ENCODE measurements at regions not wholly inside any gene's neighbourhood (a gene's known extent, or its start where the extent isn't known, plus 50 kb on each side); places are given as distances from the start of the nearest gene placed in this dataset.

GRCh38 chr9:17060450-17060849 lies 74.4 kb upstream of the CNTLN start:
- Histone ChIP-seq H3K4me1 (ENCODE audit: insufficient read depth, low read length) (peaks cover 4% of the 10 kb centered on the region), H3K79me2 (ENCODE audit: insufficient read depth, low read length) (no peaks in the 10 kb centered on the region), H3K9me3 (ENCODE audit: low read depth, low read length) (no peaks in the 10 kb centered on the region), H3K27me3 (ENCODE audit: insufficient read depth, low read length) (no peaks in the 10 kb centered on the region), H3K4me2 (ENCODE audit: insufficient read depth, low read length) (no peak overlapping the region), H4K20me1 (ENCODE audit: insufficient read depth, low read length) (no peaks in the 10 kb centered on the region), H3K4me3 (ENCODE audit: insufficient read depth, low read length) (no peak overlapping the region), H2AFZ (ENCODE audit: low read length) (no peak overlapping the region), H3K27ac (ENCODE audit: low read depth, low read length) (no peak overlapping the region), H3K36me3 (ENCODE audit: insufficient read depth, low read length) (no peaks in the 10 kb centered on the region)
- DNase-seq (ENCODE audit: insufficient read length, low spot score, missing footprints), result no peak
- no peak for TF ChIP-seq CTCF (IDR thresholded peaks at IDR 0.05; ENCODE audit: extremely low read depth, low read depth, low read length)

GRCh38 chr9:17059465-17059864 lies 75.4 kb upstream of the CNTLN start:
- TF ChIP-seq CTCF (IDR thresholded peaks at IDR 0.05; ENCODE audit: extremely low read depth, low read depth, low read length), result no peak
- H3K36me3 ChIP-seq (ENCODE audit: insufficient read depth, low read length), result no peaks in the 10 kb centered on the region
- no peak overlapping the region for H3K4me2 ChIP-seq (ENCODE audit: insufficient read depth, low read length)
- H3K9me3 ChIP-seq (ENCODE audit: low read depth, low read length), result no peaks in the 10 kb centered on the region
- no peaks in the 10 kb centered on the region for H3K79me2 ChIP-seq (ENCODE audit: insufficient read depth, low read length)
- H3K4me1 ChIP-seq (ENCODE audit: insufficient read depth, low read length), result no peaks in the 10 kb centered on the region
- DNase-seq (ENCODE audit: insufficient read length, low spot score, missing footprints), result no peak
- H4K20me1 ChIP-seq (ENCODE audit: insufficient read depth, low read length), result no peaks in the 10 kb centered on the region
- no peak overlapping the region for H2AFZ ChIP-seq (ENCODE audit: low read length)
- H3K27ac ChIP-seq (ENCODE audit: low read depth, low read length), result no peak overlapping the region
- no peaks in the 10 kb centered on the region for H3K27me3 ChIP-seq (ENCODE audit: insufficient read depth, low read length)
- H3K4me3 ChIP-seq (ENCODE audit: insufficient read depth, low read length), result no peak overlapping the region

- no peaks in the 10 kb centered on the region for H3K4me1 ChIP-seq (ENCODE audit: insufficient read depth, low read length)
- H3K9me3 ChIP-seq (ENCODE audit: low read depth, low read length), result no peaks in the 10 kb centered on the region
- DNase-seq (ENCODE audit: insufficient read length, low spot score, missing footprints), result no peak
- H3K27me3 ChIP-seq (ENCODE audit: insufficient read depth, low read length), result no peaks in the 10 kb centered on the region
- H3K4me3 ChIP-seq (ENCODE audit: insufficient read depth, low read length), result no peak overlapping the region
- H3K27ac ChIP-seq (ENCODE audit: low read depth, low read length), result no peak overlapping the region
- no peak overlapping the region for H2AFZ ChIP-seq (ENCODE audit: low read length)
- H3K36me3 ChIP-seq (ENCODE audit: insufficient read depth, low read length), result no peaks in the 10 kb centered on the region
- no peak for TF ChIP-seq CTCF (IDR thresholded peaks at IDR 0.05; ENCODE audit: extremely low read depth, low read depth, low read length)
- H4K20me1 ChIP-seq (ENCODE audit: insufficient read depth, low read length), result no peaks in the 10 kb centered on the region
- no peaks in the 10 kb centered on the region for H3K79me2 ChIP-seq (ENCODE audit: insufficient read depth, low read length)
- H3K4me2 ChIP-seq (ENCODE audit: insufficient read depth, low read length), result no peak overlapping the region
Measured at GRCh38 chr9:17057729-17058128, 77.1 kb upstream of the CNTLN start.

- Histone ChIP-seq H3K36me3 (ENCODE audit: insufficient read depth, low read length) (no peaks in the 10 kb centered on the region), H4K20me1 (ENCODE audit: insufficient read depth, low read length) (no peaks in the 10 kb centered on the region), H3K4me2 (ENCODE audit: insufficient read depth, low read length) (no peak overlapping the region), H3K27me3 (ENCODE audit: insufficient read depth, low read length) (no peaks in the 10 kb centered on the region), H3K79me2 (ENCODE audit: insufficient read depth, low read length) (no peaks in the 10 kb centered on the region), H3K4me3 (ENCODE audit: insufficient read depth, low read length) (no peak overlapping the region), H3K27ac (ENCODE audit: low read depth, low read length) (no peak overlapping the region), H3K4me1 (ENCODE audit: insufficient read depth, low read length) (no peaks in the 10 kb centered on the region), H2AFZ (ENCODE audit: low read length) (no peak overlapping the region), H3K9me3 (ENCODE audit: low read depth, low read length) (no peaks in the 10 kb centered on the region)
- DNase-seq (ENCODE audit: insufficient read length, low spot score, missing footprints), result no peak
- TF ChIP-seq CTCF (IDR thresholded peaks at IDR 0.05; ENCODE audit: extremely low read depth, low read depth, low read length), result no peak
Measured at GRCh38 chr9:17052626-17053025, 82.2 kb upstream of the CNTLN start.

Measured in osteoblast (primary cell).